CD14-positive monocyte (primary cell): ENCODE measurements at regions not wholly inside any gene's neighbourhood (a gene's known extent, or its start where the extent isn't known, plus 50 kb on each side); places are given as distances from the start of the nearest gene placed in this dataset.

Experiments
- DNase-seq, 3 donors: peaks; one replicate each; pipeline ENCODE4 v3.0.0-alpha.2; 2011 to 2022
- H2AFZ ChIP-seq: 2 replicates; pipeline ENCODE4 v1.6.0; 2012; ENCODE audit warnings: mild to moderate bottlenecking, low read depth, low read length, inconsistent platforms; ENCODE audit not compliant: insufficient read depth, poor library complexity, severe bottlenecking
- H3K27ac ChIP-seq, 2 donors: 1 replicate in 1 of 2; 2 replicates in 1 of 2; pipeline ENCODE4 v1.5.1; 2012 to 2013; ENCODE audit warnings: low read length in 2 of 2, control low read depth in 1 of 2, inconsistent platforms in 1 of 2, low read depth in 1 of 2, mild to moderate bottlenecking in 1 of 2
- H3K27me3 ChIP-seq, 2 donors: one replicate each; pipeline versions ENCODE4 v1.6.0 to v1.6.1; 2011 to 2013; ENCODE audit warnings: low read length in 2 of 2; ENCODE audit not compliant: control insufficient read depth in 2 of 2, insufficient read depth in 2 of 2
- H3K36me3 ChIP-seq, 2 donors: replicated peaks in 1 of 2; 1 replicate in 1 of 2; 2 replicates in 1 of 2; pipeline versions ENCODE4 v1.5.1 to v1.6.1; 2012 to 2013; ENCODE audit warnings: low read length in 2 of 2, control low read depth in 1 of 2, inconsistent platforms in 1 of 2, mild to moderate bottlenecking in 1 of 2; ENCODE audit not compliant: insufficient read depth in 2 of 2, control insufficient read depth in 1 of 2
- H3K4me1 ChIP-seq, 2 donors: 1 replicate in 1 of 2; 2 replicates in 1 of 2; pipeline versions ENCODE4 v1.5.1 to v1.6.1; 2012 to 2013; ENCODE audit warnings: low read length in 2 of 2, control low read depth in 1 of 2, inconsistent platforms in 1 of 2, mild to moderate bottlenecking in 1 of 2, moderate library complexity in 1 of 2; ENCODE audit not compliant: insufficient read depth in 2 of 2, control insufficient read depth in 1 of 2
- H3K4me2 ChIP-seq: replicated peaks from 2 replicates; pipeline ENCODE3; 2012; ENCODE audit warnings: low read length, moderate library complexity, mild to moderate bottlenecking; ENCODE audit not compliant: poor library complexity, severe bottlenecking; ENCODE audit errors: extremely low read depth
- H3K4me3 ChIP-seq, 3 experiments: fragments of 200-600 bp in 1 of 3; sonication (generic) in 1 of 3; replicated peaks in 1 of 3; 1 replicate in 2 of 3; 2 replicates in 1 of 3; pipeline ENCODE4 v1.5.1; 2011 to 2013; ENCODE audit warnings: low read length in 3 of 3, mild to moderate bottlenecking in 3 of 3, control low read depth in 2 of 3, low read depth in 2 of 3, inconsistent platforms in 1 of 3, moderate library complexity in 1 of 3
- H3K79me2 ChIP-seq: 2 replicates; pipeline ENCODE4 v1.6.0; 2012; ENCODE audit warnings: mild to moderate bottlenecking, control low read depth, inconsistent platforms, low read length, moderate library complexity; ENCODE audit not compliant: insufficient read depth
- H3K9ac ChIP-seq: 2 replicates; pipeline ENCODE4 v1.6.0; 2017; ENCODE audit warnings: low read length, mild to moderate bottlenecking; ENCODE audit not compliant: insufficient read depth, poor library complexity, severe bottlenecking
- H3K9me3 ChIP-seq, 2 donors: replicated peaks in 1 of 2; 1 replicate in 1 of 2; 2 replicates in 1 of 2; pipeline versions ENCODE4 v1.5.1 to v1.6.1; 2012 to 2013; ENCODE audit warnings: low read length in 2 of 2, control low read depth in 1 of 2; ENCODE audit not compliant: control insufficient read depth in 1 of 2, insufficient read depth in 1 of 2
- H4K20me1 ChIP-seq: 2 replicates; pipeline ENCODE4 v1.6.0; 2012; ENCODE audit warnings: mild to moderate bottlenecking, low read length, control low read depth, moderate library complexity; ENCODE audit not compliant: insufficient read depth
- H3K27ac Mint-ChIP-seq, 7 donors: one replicate each; pipeline ENCODE4 v1.8.0; 2020; ENCODE audit warnings: mild to moderate bottlenecking in 7 of 7, mixed read lengths in 7 of 7, moderate library complexity in 6 of 7, inconsistent platforms in 2 of 7
- H3K27me3 Mint-ChIP-seq, 3 donors: one replicate each; pipeline ENCODE4 v1.8.0; 2021 to 2022; ENCODE audit warnings: low read depth in 3 of 3, mild to moderate bottlenecking in 3 of 3, mixed read lengths in 3 of 3, moderate library complexity in 3 of 3, inconsistent platforms in 1 of 3
- H3K36me3 Mint-ChIP-seq, 2 donors: one replicate each; pipeline ENCODE4 v1.8.0; 2020; ENCODE audit warnings: mixed read lengths in 2 of 2, inconsistent platforms in 1 of 2, mild to moderate bottlenecking in 1 of 2
- H3K4me1 Mint-ChIP-seq: one replicate; pipeline ENCODE4 v1.8.0; 2020; ENCODE audit warnings: mild to moderate bottlenecking, mixed read lengths
- H3K4me3 Mint-ChIP-seq, 2 donors: one replicate each; pipeline ENCODE4 v1.8.0; 2020; ENCODE audit warnings: mild to moderate bottlenecking in 2 of 2, mixed read lengths in 2 of 2, moderate library complexity in 1 of 2
- H3K9me3 Mint-ChIP-seq, 7 donors: one replicate each; pipeline ENCODE4 v1.8.0; 2020 to 2022; ENCODE audit warnings: mixed read lengths in 7 of 7, mild to moderate bottlenecking in 6 of 7, moderate library complexity in 6 of 7, inconsistent platforms in 2 of 7
- CTCF ChIP-seq: fragments of 200-600 bp; IDR thresholded peaks from one replicate; pipeline ENCODE4 v1.8.0; 2022; ENCODE audit warnings: antibody characterized with exemption, mild to moderate bottlenecking
- WGBS: methylation state at CpG from one replicate; pipeline ENCODE4 v1.1.5; 2013; ENCODE audit warnings: missing lambda C conversion rate; ENCODE audit not compliant: insufficient coverage; 5-methylcytosine and 5-hydroxymethylcytosine counted together
- intact Hi-C, 2 donors: fragments of 100-400 bp; cut with micrococcal nuclease; formaldehyde crosslinking; loops; one replicate each; pipeline versions ENCODE4 v1.15.0 to v1.15.1; 2023

- no peak overlapping the region for H3K4me2 ChIP-seq
- no peak overlapping the region for H3K27ac ChIP-seq
- H3K4me1 ChIP-seq, result no peaks in the 10 kb centered on the region
- WGBS, result no CpG with 5 or more reads among the region's 4 CpGs
- no peak for TF ChIP-seq CTCF
- H3K4me1 Mint-ChIP-seq, result no peaks in the 10 kb centered on the region
- no peaks in the 10 kb centered on the region for H3K36me3 ChIP-seq
- no peak overlapping the region for H2AFZ ChIP-seq
- H3K9me3 Mint-ChIP-seq, result peaks cover 2 to 6% (median 4%) of the 10 kb centered on the region in 7 donors
- no peak overlapping the region for H3K4me3 ChIP-seq
- no peak for DNase-seq
- no peaks in the 10 kb centered on the region for H3K27me3 Mint-ChIP-seq
- peaks cover 0 to 3% of the 10 kb centered on the region in 2 donors for H3K9me3 ChIP-seq
- intact Hi-C loops, result no loop called here
- no peaks in the 10 kb centered on the region for H3K79me2 ChIP-seq
- no peaks in the 10 kb centered on the region for H3K36me3 Mint-ChIP-seq
- no peaks in the 10 kb centered on the region for H4K20me1 ChIP-seq
- H3K27ac Mint-ChIP-seq, result no peak overlapping the region
- H3K27me3 ChIP-seq, result no peaks in the 10 kb centered on the region
- H3K4me3 Mint-ChIP-seq, result no peak overlapping the region
- no peak overlapping the region for H3K9ac ChIP-seq
These were observed 72.3 kb upstream of the FAM13C start for GRCh38 chr10:59434463-59435321.

- Mint-ChIP-seq H3K4me1 (no peaks in the 10 kb centered on the region), H3K27ac (no peak overlapping the region), H3K36me3 (no peaks in the 10 kb centered on the region), H3K27me3 (no peaks in the 10 kb centered on the region), H3K4me3 (no peak overlapping the region), H3K9me3 (peaks cover 1 to 7% (median 5%) of the 10 kb centered on the region in 7 donors)
- peaks cover 0 to 3% of the 10 kb centered on the region in 2 donors for H3K9me3 ChIP-seq
- no peak overlapping the region for H3K27ac ChIP-seq
- H4K20me1 ChIP-seq, result no peaks in the 10 kb centered on the region
- DNase-seq, result no peak
- no peak overlapping the region for H2AFZ ChIP-seq
- intact Hi-C loops, result no loop called here
- H3K79me2 ChIP-seq, result no peaks in the 10 kb centered on the region
- no peaks in the 10 kb centered on the region for H3K4me1 ChIP-seq
- no CpG with 5 or more reads among the region's 2 CpGs for WGBS
- no peaks in the 10 kb centered on the region for H3K27me3 ChIP-seq
- H3K4me3 ChIP-seq, result no peak overlapping the region
- TF ChIP-seq CTCF, result no peak
- H3K4me2 ChIP-seq, result no peak overlapping the region
- no peak overlapping the region for H3K9ac ChIP-seq
- H3K36me3 ChIP-seq, result no peaks in the 10 kb centered on the region
These were observed 71.5 kb upstream of the FAM13C start for GRCh38 chr10:59433720-59434428.
